Loucy (cell line): ENCODE measurements at regions not wholly inside any gene's neighbourhood (a gene's known extent, or its start where the extent isn't known, plus 50 kb on each side); places are given as distances from the start of the nearest gene placed in this dataset.
A peak's percentile ranks its signal among the peaks of the same experiment; 100 is the strongest.

Experiments used
- H2AFZ ChIP-seq: fragments of 200-600 bp; sonication (generic); 2 replicates; pipeline ENCODE4 v1.6.0; 2016; ENCODE audit warnings: antibody characterized with exemption, mild to moderate bottlenecking, low read length, moderate library complexity
- H3F3A ChIP-seq: fragments of 200-600 bp; 2 replicates; pipeline ENCODE4 v1.6.0; 2016; ENCODE audit warnings: antibody characterized with exemption, low read depth, mild to moderate bottlenecking
- H3K27me3 ChIP-seq: fragments of 200-600 bp; sonication (generic); 2 replicates; pipeline ENCODE4 v1.6.1; 2014; ENCODE audit warnings: low read length, mild to moderate bottlenecking; ENCODE audit not compliant: insufficient read depth, poor library complexity, severe bottlenecking
- H3K36me3 ChIP-seq: fragments of 200-600 bp; sonication (generic); 2 replicates; pipeline ENCODE4 v1.6.1; 2016; ENCODE audit warnings: low read length; ENCODE audit not compliant: insufficient read depth
- H3K4me1 ChIP-seq: fragments of 200-600 bp; sonication (generic); 2 replicates; pipeline ENCODE4 v1.5.1; 2014; ENCODE audit warnings: low read length, mild to moderate bottlenecking; ENCODE audit not compliant: insufficient read depth, poor library complexity, severe bottlenecking
- H3K4me2 ChIP-seq: fragments of 200-600 bp; sonication (generic); 2 replicates; pipeline ENCODE4 v1.6.0; 2014; ENCODE audit warnings: antibody characterized with exemption, low read length, low read depth, mild to moderate bottlenecking; ENCODE audit not compliant: poor library complexity, severe bottlenecking
- H3K4me3 ChIP-seq: fragments of 200-600 bp; sonication (generic); 2 replicates; pipeline ENCODE4 v1.5.1; 2014; ENCODE audit warnings: low read length, mild to moderate bottlenecking, mixed read lengths; ENCODE audit not compliant: poor library complexity, severe bottlenecking
- H3K79me2 ChIP-seq: fragments of 200-600 bp; sonication (generic); 2 replicates; pipeline ENCODE4 v1.6.1; 2014; ENCODE audit warnings: low read length; ENCODE audit not compliant: insufficient read depth
- H3K9ac ChIP-seq: fragments of 200-600 bp; sonication (generic); 2 replicates; pipeline ENCODE4 v1.6.0; 2014; ENCODE audit warnings: mild to moderate bottlenecking, low read depth, low read length, moderate library complexity; ENCODE audit not compliant: poor library complexity, severe bottlenecking
- H3K9me2 ChIP-seq: fragments of 200-600 bp; sonication (generic); replicated peaks from 2 replicates; pipeline ENCODE4 v1.6.1; 2016; ENCODE audit warnings: low read depth, low read length, mixed read lengths
- H3K9me3 ChIP-seq: fragments of 200-600 bp; sonication (generic); 2 replicates; pipeline ENCODE4 v1.6.1; 2014; ENCODE audit warnings: mild to moderate bottlenecking, antibody characterized with exemption, low read length, low read depth; ENCODE audit not compliant: insufficient read depth
- H4K20me1 ChIP-seq: fragments of 200-600 bp; sonication (generic); 2 replicates; pipeline ENCODE4 v1.6.0; 2014; ENCODE audit warnings: antibody characterized with exemption, low read length, mild to moderate bottlenecking; ENCODE audit not compliant: insufficient read depth, poor library complexity, severe bottlenecking
- CTCF ChIP-seq: fragments of 200-600 bp; sonication (generic); conservative IDR thresholded peaks from 2 replicates; pipeline ENCODE4 v1.5.1; 2014; ENCODE audit warnings: mild to moderate bottlenecking, antibody characterized with exemption, low read length
- EZH2phosphoT487 ChIP-seq: fragments of 200-600 bp; IDR thresholded peaks from 2 replicates; pipeline ENCODE4 v1.6.1; 2018; ENCODE audit warnings: antibody characterized with exemption, mild to moderate bottlenecking, moderate library complexity, borderline replicate concordance

DNA sequence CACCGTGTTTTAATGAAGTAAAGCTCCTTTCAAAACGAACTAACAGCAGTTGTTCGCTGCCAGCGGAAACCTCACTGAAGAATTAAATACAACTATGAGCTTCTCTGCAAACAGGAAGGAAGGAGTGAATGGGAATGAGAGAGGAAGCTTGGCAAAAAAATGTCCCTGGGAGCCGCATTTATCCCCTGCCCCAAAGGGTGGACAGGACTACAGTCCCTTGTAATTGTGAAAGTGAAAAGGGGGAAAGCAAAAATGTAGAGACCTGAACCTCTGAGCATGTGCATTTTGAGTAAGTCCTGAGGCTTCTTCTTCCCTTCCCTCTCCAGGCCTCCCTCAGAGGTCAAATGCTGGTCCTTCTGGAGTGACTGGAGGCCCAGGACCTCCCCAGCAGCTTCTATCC, 53.8 kb upstream of the BMP2K start:
- Histone ChIP-seq H3K4me3 (no peak overlapping the region), H2AFZ (peak overlapping the region; percentile 14; the same call in 1 of the 2 replicates), H3K79me2 (no peaks in the 10 kb centered on the region), H3K4me1 (peaks cover 10% of the 10 kb centered on the region), H3K9ac (no peak overlapping the region), H3K9me3 (no peaks in the 10 kb centered on the region), H3K9me2 (no peaks in the 10 kb centered on the region), H3K4me2 (no peak overlapping the region), H3F3A (no peaks in the 10 kb centered on the region), H3K27me3 (no peaks in the 10 kb centered on the region), H3K36me3 (no peaks in the 10 kb centered on the region), H4K20me1 (no peaks in the 10 kb centered on the region)
- no peak for TF ChIP-seq CTCF
- no peak for TF ChIP-seq EZH2phosphoT487

GRCh38 chr4:78722878-78723277, 53.3 kb upstream of the BMP2K start:
- Histone ChIP-seq H3K4me2 (no peak overlapping the region), H4K20me1 (no peaks in the 10 kb centered on the region), H2AFZ (peak overlapping the region; percentile 14; the same call in 1 of the 2 replicates), H3K27me3 (no peaks in the 10 kb centered on the region), H3K9ac (no peak overlapping the region), H3K4me3 (no peak overlapping the region), H3K79me2 (no peaks in the 10 kb centered on the region), H3F3A (no peaks in the 10 kb centered on the region), H3K36me3 (no peaks in the 10 kb centered on the region), H3K9me3 (no peaks in the 10 kb centered on the region), H3K9me2 (no peaks in the 10 kb centered on the region), H3K4me1 (peaks cover 10% of the 10 kb centered on the region)
- TF ChIP-seq EZH2phosphoT487 (no peak), CTCF (no peak)
